ENCODE measurements at regions not wholly inside any gene's neighbourhood (a gene's known extent, or its start where the extent isn't known, plus 50 kb on each side); places are given as distances from the start of the nearest gene placed in this dataset.

GRCh38 chr4:189533603-189534002 lies 407.1 kb upstream of the FRG1 start:
- peaks cover 2% of the 10 kb centered on the region; the same call in 2 of the 3 replicates for H3K9me3 ChIP-seq
- WGBS (ENCODE audit: missing lambda C conversion rate): 11% methylated on average over 2 of the region's 2 CpGs
- CTCF ChIA-PET: no interaction called here

GRCh38 chr4:189547559-189547958 lies 393.1 kb upstream of the FRG1 start:
- Histone ChIP-seq H3K4me1 (no peaks in the 10 kb centered on the region), H3K27ac (no peak overlapping the region), H3K4me3 (no peak overlapping the region), H3K4me2 (no peak overlapping the region), H3K9me3 (no peaks in the 10 kb centered on the region)
- ATAC-seq: no peak
- DNase-seq (ENCODE audit: low read depth in 1 of 2, low spot score in 1 of 2): no peak
- 36% methylated on average over 6 of the region's 7 CpGs for WGBS (ENCODE audit: missing lambda C conversion rate)
- TF ChIP-seq ZNF302 (CRISPR knock-in tag; IDR thresholded peaks at IDR 0.05): no peak
- TF ChIP-seq POLR2AphosphoS2 (conservative IDR thresholded peaks at IDR 0.05; ENCODE audit: low read length): no peak
- no peak for TF ChIP-seq FOXS1 (CRISPR knock-in tag; IDR thresholded peaks at IDR 0.05)
- TF ChIP-seq TP53 (CRISPR knock-in tag; IDR thresholded peaks at IDR 0.05): no peak
- no peak for TF ChIP-seq EHF (CRISPR knock-in tag; IDR thresholded peaks at IDR 0.05)
- no peak for TF ChIP-seq RNF2 (IDR thresholded peaks at IDR 0.05; ENCODE audit: borderline replicate concordance, low read depth)
- TF ChIP-seq BCL3 (IDR thresholded peaks at IDR 0.05): no peak
- TF ChIP-seq ESRRA (IDR thresholded peaks at IDR 0.05; ENCODE audit: borderline replicate concordance, low read length): no peak
- no peak for TF ChIP-seq CHD2 (IDR thresholded peaks at IDR 0.05; ENCODE audit: low read length, partially characterized antibody)
- no peak for TF ChIP-seq USF2 (IDR thresholded peaks at IDR 0.05)
- TF ChIP-seq TFCP2L1 (CRISPR knock-in tag; IDR thresholded peaks at IDR 0.05): no peak
- ChIA-PET CTCF (no interaction called here), POLR2A (no interaction called here)
- no peak for FAIRE-seq

More at GRCh38 chr4:189533603-189534002, 407.1 kb upstream of the FRG1 start:
- FAIRE-seq: no peak
- no peak overlapping the region for H3K27ac ChIP-seq
- TF ChIP-seq CTCF (IDR thresholded peaks at IDR 0.05) (no peak), ZFP36 (IDR thresholded peaks at IDR 0.05; ENCODE audit: borderline replicate concordance, partially characterized antibody) (no peak), KDM1A (IDR thresholded peaks at IDR 0.05; ENCODE audit: low read depth) (no peak), RNF2 (IDR thresholded peaks at IDR 0.05; ENCODE audit: borderline replicate concordance, low read depth) (no peak), E2F6 (IDR thresholded peaks at IDR 0.05; ENCODE audit: borderline replicate concordance, low read depth) (no peak), KDM5A (IDR thresholded peaks at IDR 0.05) (no peak), PHF8 (IDR thresholded peaks at IDR 0.05; ENCODE audit: borderline replicate concordance, low read depth) (no peak), RARB (CRISPR knock-in tag; IDR thresholded peaks at IDR 0.05) (no peak), NR3C1 (IDR thresholded peaks at IDR 0.05) (no peak), EHMT2 (IDR thresholded peaks at IDR 0.05; ENCODE audit: low read depth) (no peak), HEYL (CRISPR knock-in tag; IDR thresholded peaks at IDR 0.05) (no peak), JUNB (IDR thresholded peaks at IDR 0.05) (no peak), CHD4 (IDR thresholded peaks at IDR 0.05; ENCODE audit: borderline replicate concordance) (no peak), USF2 (IDR thresholded peaks at IDR 0.05) (no peak), ZSCAN20 (CRISPR knock-in tag; IDR thresholded peaks at IDR 0.05) (no peak), GATA3 (IDR thresholded peaks at IDR 0.05; ENCODE audit: borderline replicate concordance) (no peak), FOXS1 (CRISPR knock-in tag; IDR thresholded peaks at IDR 0.05) (no peak), TFCP2L1 (CRISPR knock-in tag; IDR thresholded peaks at IDR 0.05) (no peak), JUN (IDR thresholded peaks at IDR 0.05) (no peak), BCL3 (IDR thresholded peaks at IDR 0.05) (no peak)
- POLR2A ChIA-PET: no interaction called here
- DNase-seq (ENCODE audit: low read depth in 1 of 2, low spot score in 1 of 2): no peak
- H3K4me1 ChIP-seq: no peaks in the 10 kb centered on the region
- no peak overlapping the region for H3K4me2 ChIP-seq
- ATAC-seq: no peak
- no peak overlapping the region for H3K4me3 ChIP-seq

All from A549 (cell line).